HL-60 (cell line): ENCODE measurements at regions not wholly inside any gene's neighbourhood (a gene's known extent, or its start where the extent isn't known, plus 50 kb on each side); places are given as distances from the start of the nearest gene placed in this dataset.

Experiments
- DNase-seq, 2 experiments: peaks; one replicate each; pipeline ENCODE4 v3.0.0-alpha.2; 2010 to 2020; ENCODE audit warnings: low read depth in 1 of 2, low spot score in 1 of 2
- H3K27ac ChIP-seq: fragments of 250-450 bp; sonication (Bioruptor Pico); replicated peaks from 2 replicates; pipeline ENCODE4 v1.5.1; 2020; ENCODE audit warnings: mild to moderate bottlenecking, moderate library complexity
- H3K27me3 ChIP-seq: fragments of 250-450 bp; sonication (Bioruptor Pico); 2 replicates; pipeline ENCODE4 v1.5.1; 2021; ENCODE audit warnings: mild to moderate bottlenecking, moderate library complexity; ENCODE audit not compliant: insufficient read depth, poor library complexity, severe bottlenecking
- H3K4me3 ChIP-seq: replicated peaks from 2 replicates; pipeline ENCODE4 v1.5.1; 2011; ENCODE audit warnings: mild to moderate bottlenecking, control low read depth, low read length; ENCODE audit not compliant: insufficient read depth
- GABPA ChIP-seq: IDR thresholded peaks from 2 replicates; pipeline ENCODE4 v1.6.1; 2012; ENCODE audit warnings: low read depth
- POLR2AphosphoS5 ChIP-seq: IDR thresholded peaks from 2 replicates; pipeline ENCODE4 v1.6.1; 2012; ENCODE audit warnings: low read depth
- SPI1 ChIP-seq: IDR thresholded peaks from 2 replicates; pipeline ENCODE4 v1.6.1; 2012; ENCODE audit warnings: low read depth, mild to moderate bottlenecking, borderline replicate concordance
- TF ChIP-seq, protein P1 (sequence below): IDR thresholded peaks from 2 replicates; pipeline ENCODE4 v1.6.1; 2012; ENCODE audit warnings: low read depth; ENCODE audit not compliant: insufficient replicate concordance
- TF ChIP-seq, protein P2 (sequence below): IDR thresholded peaks from one replicate; pipeline ENCODE4 v1.5.1; 2011; ENCODE audit warnings: low read length, control low read depth, inconsistent platforms; ENCODE audit not compliant: insufficient read depth

DNA sequence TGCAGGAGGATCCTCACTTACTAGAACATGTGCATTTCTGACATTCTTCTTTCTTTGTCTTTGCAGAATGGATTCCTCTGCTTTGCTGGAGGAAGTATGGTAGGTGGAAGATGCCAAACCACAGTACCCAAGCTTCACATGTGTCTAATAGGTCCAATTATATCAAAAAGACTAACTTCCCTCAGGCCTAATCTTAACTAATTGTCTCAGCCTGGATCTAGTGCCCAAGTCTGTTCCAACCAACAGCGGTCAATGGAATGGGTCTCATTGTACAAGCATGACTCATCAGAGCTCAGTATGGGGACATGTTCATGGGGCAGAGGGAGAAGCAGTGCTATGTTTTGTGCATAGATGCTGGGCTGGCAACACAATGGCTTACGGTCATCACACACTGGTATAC is 81.6 kb upstream of the CSNK1A1L start:
- no peak overlapping the region for H3K4me3 ChIP-seq
- no peak for DNase-seq
- no peak overlapping the region for H3K27ac ChIP-seq
- no peaks in the 10 kb centered on the region for H3K27me3 ChIP-seq
- no peak for TF ChIP-seq POLR2AphosphoS5
- TF ChIP-seq, protein P1, sequence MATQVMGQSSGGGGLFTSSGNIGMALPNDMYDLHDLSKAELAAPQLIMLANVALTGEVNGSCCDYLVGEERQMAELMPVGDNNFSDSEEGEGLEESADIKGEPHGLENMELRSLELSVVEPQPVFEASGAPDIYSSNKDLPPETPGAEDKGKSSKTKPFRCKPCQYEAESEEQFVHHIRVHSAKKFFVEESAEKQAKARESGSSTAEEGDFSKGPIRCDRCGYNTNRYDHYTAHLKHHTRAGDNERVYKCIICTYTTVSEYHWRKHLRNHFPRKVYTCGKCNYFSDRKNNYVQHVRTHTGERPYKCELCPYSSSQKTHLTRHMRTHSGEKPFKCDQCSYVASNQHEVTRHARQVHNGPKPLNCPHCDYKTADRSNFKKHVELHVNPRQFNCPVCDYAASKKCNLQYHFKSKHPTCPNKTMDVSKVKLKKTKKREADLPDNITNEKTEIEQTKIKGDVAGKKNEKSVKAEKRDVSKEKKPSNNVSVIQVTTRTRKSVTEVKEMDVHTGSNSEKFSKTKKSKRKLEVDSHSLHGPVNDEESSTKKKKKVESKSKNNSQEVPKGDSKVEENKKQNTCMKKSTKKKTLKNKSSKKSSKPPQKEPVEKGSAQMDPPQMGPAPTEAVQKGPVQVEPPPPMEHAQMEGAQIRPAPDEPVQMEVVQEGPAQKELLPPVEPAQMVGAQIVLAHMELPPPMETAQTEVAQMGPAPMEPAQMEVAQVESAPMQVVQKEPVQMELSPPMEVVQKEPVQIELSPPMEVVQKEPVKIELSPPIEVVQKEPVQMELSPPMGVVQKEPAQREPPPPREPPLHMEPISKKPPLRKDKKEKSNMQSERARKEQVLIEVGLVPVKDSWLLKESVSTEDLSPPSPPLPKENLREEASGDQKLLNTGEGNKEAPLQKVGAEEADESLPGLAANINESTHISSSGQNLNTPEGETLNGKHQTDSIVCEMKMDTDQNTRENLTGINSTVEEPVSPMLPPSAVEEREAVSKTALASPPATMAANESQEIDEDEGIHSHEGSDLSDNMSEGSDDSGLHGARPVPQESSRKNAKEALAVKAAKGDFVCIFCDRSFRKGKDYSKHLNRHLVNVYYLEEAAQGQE = no peak
- no peak for TF ChIP-seq GABPA
- TF ChIP-seq, protein P2, sequence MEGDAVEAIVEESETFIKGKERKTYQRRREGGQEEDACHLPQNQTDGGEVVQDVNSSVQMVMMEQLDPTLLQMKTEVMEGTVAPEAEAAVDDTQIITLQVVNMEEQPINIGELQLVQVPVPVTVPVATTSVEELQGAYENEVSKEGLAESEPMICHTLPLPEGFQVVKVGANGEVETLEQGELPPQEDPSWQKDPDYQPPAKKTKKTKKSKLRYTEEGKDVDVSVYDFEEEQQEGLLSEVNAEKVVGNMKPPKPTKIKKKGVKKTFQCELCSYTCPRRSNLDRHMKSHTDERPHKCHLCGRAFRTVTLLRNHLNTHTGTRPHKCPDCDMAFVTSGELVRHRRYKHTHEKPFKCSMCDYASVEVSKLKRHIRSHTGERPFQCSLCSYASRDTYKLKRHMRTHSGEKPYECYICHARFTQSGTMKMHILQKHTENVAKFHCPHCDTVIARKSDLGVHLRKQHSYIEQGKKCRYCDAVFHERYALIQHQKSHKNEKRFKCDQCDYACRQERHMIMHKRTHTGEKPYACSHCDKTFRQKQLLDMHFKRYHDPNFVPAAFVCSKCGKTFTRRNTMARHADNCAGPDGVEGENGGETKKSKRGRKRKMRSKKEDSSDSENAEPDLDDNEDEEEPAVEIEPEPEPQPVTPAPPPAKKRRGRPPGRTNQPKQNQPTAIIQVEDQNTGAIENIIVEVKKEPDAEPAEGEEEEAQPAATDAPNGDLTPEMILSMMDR = no peak
- TF ChIP-seq SPI1 = no peak

DNA sequence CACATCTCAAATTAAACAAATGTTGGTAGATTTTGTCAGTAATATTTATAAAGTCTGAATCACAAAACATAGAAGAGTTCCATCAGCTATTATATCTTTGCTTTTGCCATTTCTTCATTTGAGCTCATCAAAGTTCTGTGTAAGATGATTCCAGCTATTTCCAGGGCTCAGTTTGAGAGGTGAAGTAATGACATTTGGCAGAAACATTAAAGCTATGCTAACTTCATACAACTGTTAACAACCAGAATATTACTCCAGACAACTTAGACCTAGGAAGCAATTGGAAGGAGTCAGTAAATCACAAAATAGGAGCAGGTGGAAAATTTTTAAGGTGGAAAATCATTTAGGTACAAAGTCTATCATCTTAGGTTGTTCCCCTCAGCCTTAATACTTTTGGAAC is 76.2 kb upstream of the CSNK1A1L start:
- TF ChIP-seq, protein P1 = no peak
- no peak for TF ChIP-seq SPI1
- TF ChIP-seq GABPA = no peak
- TF ChIP-seq POLR2AphosphoS5 = no peak
- TF ChIP-seq, protein P2 = no peak
- Histone ChIP-seq H3K27ac (no peak overlapping the region), H3K27me3 (no peaks in the 10 kb centered on the region), H3K4me3 (no peak overlapping the region)
- DNase-seq = no peak

DNA sequence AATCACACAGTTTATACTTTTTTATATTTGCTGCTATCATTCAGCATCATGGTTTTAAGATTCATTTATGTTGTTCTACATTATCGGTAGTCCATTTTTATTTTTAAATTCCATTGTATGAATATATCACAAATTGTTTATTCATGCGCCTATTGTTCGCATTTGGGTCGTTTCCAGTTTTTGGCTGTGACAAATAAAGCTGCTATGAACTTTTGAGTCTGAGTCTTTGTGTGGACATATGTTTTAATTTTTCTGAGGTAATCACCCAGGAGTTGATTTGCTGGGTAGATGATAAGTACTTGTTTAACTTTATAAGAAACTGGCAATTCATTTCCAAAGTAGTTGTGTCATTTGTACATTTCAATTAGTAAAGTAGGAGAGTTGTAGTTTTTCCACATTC is 74.2 kb upstream of the CSNK1A1L start:
- TF ChIP-seq SPI1 (no peak), GABPA (no peak), POLR2AphosphoS5 (no peak)
- TF ChIP-seq, protein P2 = no peak
- TF ChIP-seq, protein P1 = no peak
- H3K27ac ChIP-seq = no peak overlapping the region

More for the DNA sequence above, 74.2 kb upstream of the CSNK1A1L start:
- H3K4me3 ChIP-seq = no peak overlapping the region
- H3K27me3 ChIP-seq = no peaks in the 10 kb centered on the region
- DNase-seq = no peak
